Spleen (tissue), 11 donors: ENCODE measurements at regions not wholly inside any gene's neighbourhood (a gene's known extent, or its start where the extent isn't known, plus 50 kb on each side); places are given as distances from the start of the nearest gene placed in this dataset.

Source experiments
- DNase-seq: peaks from one replicate; pipeline ENCODE4 v3.0.0-alpha.2; 2020
- H3K27ac ChIP-seq, 8 donors: fragments of 200-600 bp; sonication (generic) in 7 of 8; 1 replicate in 4 of 8; 2 replicates in 4 of 8; pipeline versions ENCODE4 v1.5.0 to v1.8.0; 2016 to 2021; ENCODE audit warnings: inconsistent platforms in 4 of 8, mild to moderate bottlenecking in 4 of 8, moderate library complexity in 1 of 8
- H3K27me3 ChIP-seq, 7 donors: fragments of 200-600 bp; sonication (generic) in 6 of 7; replicated peaks in 1 of 7; 1 replicate in 4 of 7; 2 replicates in 3 of 7; pipeline versions ENCODE4 v1.5.0 to v1.8.0; 2016 to 2021; ENCODE audit warnings: inconsistent platforms in 3 of 7, mild to moderate bottlenecking in 1 of 7
- H3K36me3 ChIP-seq, 6 donors: fragments of 200-600 bp; sonication (generic) in 5 of 6; 1 replicate in 4 of 6; 2 replicates in 2 of 6; pipeline versions ENCODE4 v1.5.0 to v1.8.0; 2016 to 2021; ENCODE audit warnings: inconsistent platforms in 2 of 6
- H3K4me1 ChIP-seq, 6 donors: fragments of 200-600 bp; sonication (generic) in 5 of 6; 1 replicate in 3 of 6; 2 replicates in 3 of 6; pipeline versions ENCODE4 v1.5.0 to v1.8.0; 2016 to 2021; ENCODE audit warnings: inconsistent platforms in 3 of 6
- H3K4me3 ChIP-seq, 8 donors: fragments of 200-600 bp; sonication (generic) in 7 of 8; 1 replicate in 4 of 8; 2 replicates in 4 of 8; pipeline versions ENCODE4 v1.5.0 to v1.8.0; 2016 to 2021; ENCODE audit warnings: inconsistent platforms in 4 of 8, mild to moderate bottlenecking in 4 of 8, moderate library complexity in 2 of 8
- H3K9me3 ChIP-seq, 8 donors: fragments of 200-600 bp; sonication (generic) in 7 of 8; 1 replicate in 4 of 8; 2 replicates in 4 of 8; pipeline versions ENCODE4 v1.5.0 to v1.8.0; 2016 to 2021; ENCODE audit warnings: inconsistent platforms in 4 of 8
- CTCF ChIP-seq, 11 experiments: fragments of 200-600 bp in 7 of 11; fragments of 450-650 bp in 4 of 11; sonication (generic) in 4 of 11; IDR thresholded peaks in 8 of 11; conservative IDR thresholded peaks in 3 of 11; 1 replicate in 7 of 11; 2 replicates in 4 of 11; pipeline versions ENCODE4 v1.4.0 to v1.8.0; 2016 to 2021; ENCODE audit warnings: antibody characterized with exemption in 11 of 11, inconsistent platforms in 4 of 11, mild to moderate bottlenecking in 1 of 11
- POLR2A ChIP-seq, 3 donors: fragments of 450-650 bp; IDR thresholded peaks; one replicate each; pipeline ENCODE4 v1.5.1; 2017; ENCODE audit warnings: antibody characterized with exemption in 3 of 3, mild to moderate bottlenecking in 1 of 3
- POLR2AphosphoS5 ChIP-seq, 3 donors: sonication (generic); formaldehyde crosslinking; IDR thresholded peaks; one replicate each; pipeline ENCODE4 v1.5.1; 2017; ENCODE audit warnings: antibody characterized with exemption in 3 of 3
- WGBS, 5 donors: extraction: QIAGEN DNeasy Blood & Tissue Kit in 3 of 5; methylation state at CpG; one replicate each; pipeline versions ENCODE4 v1.1.5 to v1.1.7; 2013 to 2018; 5-methylcytosine and 5-hydroxymethylcytosine counted together
- intact Hi-C: fragments of 100-400 bp; cut with DNase I; formaldehyde crosslinking; loops from one replicate; pipeline ENCODE4 v1.15.0; 2023; ENCODE audit warnings: low total_unique reads
- donor health status: healthy with polysubstance abuse.
- donor health status: DM: no; HTN: no; CAD: no; lungs with moderate emphysema.
- donor health status: DM: no; HTN: no; CAD: no.
- donor health status: Bipolar disorder and iron deficiency.
- donor health status: healthy.
- donor health status: DM: no; HTN: no; CAD: no.
- donor health status: DM: yes; HTN: yes; CAD: no.

- Histone ChIP-seq H3K27ac (no peak overlapping the region), H3K4me3 (no peak overlapping the region), H3K4me1 (no peaks in the 10 kb centered on the region), H3K27me3 (no peaks in the 10 kb centered on the region), H3K9me3 (no peaks in the 10 kb centered on the region), H3K36me3 (no peaks in the 10 kb centered on the region)
- TF ChIP-seq CTCF (IDR thresholded peaks at IDR 0.05 in 8 of 11, conservative IDR thresholded peaks at IDR 0.05 in 3 of 11) (no peak), POLR2A (IDR thresholded peaks at IDR 0.05) (no peak), POLR2AphosphoS5 (IDR thresholded peaks at IDR 0.05) (no peak)
- intact Hi-C loops = no loop called here
- 77 to 82% (median 81%) methylated on average over 7 of the region's 7 CpGs for WGBS, 5 donors
- DNase-seq = no peak
Measured at GRCh38 chr16:65510850-65511249, 389.0 kb upstream of the CDH11 start.

- TF ChIP-seq CTCF (IDR thresholded peaks at IDR 0.05 in 8 of 11, conservative IDR thresholded peaks at IDR 0.05 in 3 of 11) (no peak), POLR2A (IDR thresholded peaks at IDR 0.05) (no peak), POLR2AphosphoS5 (IDR thresholded peaks at IDR 0.05) (no peak)
- DNase-seq = no peak
- Histone ChIP-seq H3K27me3 (no peaks in the 10 kb centered on the region), H3K36me3 (no peaks in the 10 kb centered on the region), H3K9me3 (no peaks in the 10 kb centered on the region), H3K4me1 (no peaks in the 10 kb centered on the region), H3K4me3 (no peak overlapping the region), H3K27ac (no peak overlapping the region)
- intact Hi-C loops = no loop called here
- 62 to 84% (median 71%) methylated on average over 3 of the region's 3 CpGs for WGBS, 5 donors
Measured at GRCh38 chr16:65510241-65510640, 388.4 kb upstream of the CDH11 start.

- no peak for DNase-seq
- WGBS, 5 donors = 72 to 85% (median 74%) methylated on average over 4 of the region's 4 CpGs
- H3K36me3 ChIP-seq = no peaks in the 10 kb centered on the region
- intact Hi-C loops = no loop called here
- no peak overlapping the region for H3K27ac ChIP-seq
- no peaks in the 10 kb centered on the region for H3K4me1 ChIP-seq
- H3K27me3 ChIP-seq = no peaks in the 10 kb centered on the region
- H3K9me3 ChIP-seq = no peaks in the 10 kb centered on the region
- no peak for TF ChIP-seq CTCF (IDR thresholded peaks at IDR 0.05 in 8 of 11, conservative IDR thresholded peaks at IDR 0.05 in 3 of 11)
- TF ChIP-seq POLR2A (IDR thresholded peaks at IDR 0.05) = no peak
- no peak for TF ChIP-seq POLR2AphosphoS5 (IDR thresholded peaks at IDR 0.05)
- no peak overlapping the region for H3K4me3 ChIP-seq
Measured at GRCh38 chr16:65509172-65509571, 387.3 kb upstream of the CDH11 start.

- H3K9me3 ChIP-seq = no peaks in the 10 kb centered on the region
- no peaks in the 10 kb centered on the region for H3K36me3 ChIP-seq
- intact Hi-C loops = no loop called here
- H3K27ac ChIP-seq = no peak overlapping the region
- TF ChIP-seq POLR2AphosphoS5 (IDR thresholded peaks at IDR 0.05) (no peak), CTCF (IDR thresholded peaks at IDR 0.05 in 8 of 11, conservative IDR thresholded peaks at IDR 0.05 in 3 of 11) (no peak), POLR2A (IDR thresholded peaks at IDR 0.05) (no peak)
- H3K4me1 ChIP-seq = no peaks in the 10 kb centered on the region
- no peak for DNase-seq
- H3K27me3 ChIP-seq = no peaks in the 10 kb centered on the region
- 76 to 90% (median 80%) methylated on average over 1 of the region's 1 CpG for WGBS, 5 donors
- H3K4me3 ChIP-seq = no peak overlapping the region
Measured at GRCh38 chr16:65500919-65501318, 379.1 kb upstream of the CDH11 start.
